ENCODE measurements at regions not wholly inside any gene's neighbourhood (a gene's known extent, or its start where the extent isn't known, plus 50 kb on each side); places are given as distances from the start of the nearest gene placed in this dataset.

DNA sequence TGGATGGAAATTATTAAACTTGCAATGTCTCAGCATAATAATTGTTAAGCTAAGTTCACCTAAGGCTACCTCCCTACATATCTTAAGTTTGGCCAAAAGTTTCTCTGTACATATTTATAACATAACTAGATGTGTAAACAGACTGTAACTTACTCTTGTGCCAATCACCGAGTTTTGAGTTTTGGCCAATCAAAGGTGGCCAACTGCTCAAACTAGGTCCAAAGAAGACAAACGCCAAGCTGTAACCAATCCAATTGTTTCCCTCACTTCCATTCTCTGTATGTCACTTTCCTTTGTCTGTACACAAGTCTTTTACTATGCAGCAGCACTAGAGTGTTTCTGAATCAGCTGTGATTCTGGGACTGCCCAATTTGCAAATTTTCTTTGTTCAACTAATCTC, 197.8 kb downstream of the LYPLAL1 start:
- no peak for FAIRE-seq
- no peak overlapping the region for H3K56ac ChIP-seq (replicated peaks; ENCODE audit: insufficient read length, low read depth, low read length)
- TF ChIP-seq, protein P1, sequence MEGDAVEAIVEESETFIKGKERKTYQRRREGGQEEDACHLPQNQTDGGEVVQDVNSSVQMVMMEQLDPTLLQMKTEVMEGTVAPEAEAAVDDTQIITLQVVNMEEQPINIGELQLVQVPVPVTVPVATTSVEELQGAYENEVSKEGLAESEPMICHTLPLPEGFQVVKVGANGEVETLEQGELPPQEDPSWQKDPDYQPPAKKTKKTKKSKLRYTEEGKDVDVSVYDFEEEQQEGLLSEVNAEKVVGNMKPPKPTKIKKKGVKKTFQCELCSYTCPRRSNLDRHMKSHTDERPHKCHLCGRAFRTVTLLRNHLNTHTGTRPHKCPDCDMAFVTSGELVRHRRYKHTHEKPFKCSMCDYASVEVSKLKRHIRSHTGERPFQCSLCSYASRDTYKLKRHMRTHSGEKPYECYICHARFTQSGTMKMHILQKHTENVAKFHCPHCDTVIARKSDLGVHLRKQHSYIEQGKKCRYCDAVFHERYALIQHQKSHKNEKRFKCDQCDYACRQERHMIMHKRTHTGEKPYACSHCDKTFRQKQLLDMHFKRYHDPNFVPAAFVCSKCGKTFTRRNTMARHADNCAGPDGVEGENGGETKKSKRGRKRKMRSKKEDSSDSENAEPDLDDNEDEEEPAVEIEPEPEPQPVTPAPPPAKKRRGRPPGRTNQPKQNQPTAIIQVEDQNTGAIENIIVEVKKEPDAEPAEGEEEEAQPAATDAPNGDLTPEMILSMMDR (IDR thresholded peaks at IDR 0.05; ENCODE audit: control extremely low read depth in 1 of 3, insufficient read depth in 1 of 3, low read depth in 1 of 3, low read length in 3 of 3), result no peak
- TF ChIP-seq POLR2AphosphoS5 (IDR thresholded peaks at IDR 0.05; ENCODE audit: low read depth, low read length) (no peak), PHF8 (conservative IDR thresholded peaks at IDR 0.05; ENCODE audit: low read depth, low read length) (no peak), KDM1A (IDR thresholded peaks at IDR 0.05; ENCODE audit: borderline replicate concordance, low read length) (no peak), CBX8 (IDR thresholded peaks at IDR 0.05; ENCODE audit: borderline replicate concordance, low read depth, low read length) (no peak), SIX5 (IDR thresholded peaks at IDR 0.05; ENCODE audit: low read depth, low read length) (no peak), TAF1 (IDR thresholded peaks at IDR 0.05; ENCODE audit: low read depth, low read length) (no peak), RNF2 (IDR thresholded peaks at IDR 0.05; ENCODE audit: borderline replicate concordance, low read depth, low read length, missing control alignments, poor library complexity, severe bottlenecking) (no peak), BCL11A (IDR thresholded peaks at IDR 0.05; ENCODE audit: low read depth in 2 of 2, low read length in 2 of 2) (no peak), MAFK (IDR thresholded peaks at IDR 0.05; ENCODE audit: low read depth, low read length) (no peak), HDAC6 (IDR thresholded peaks at IDR 0.05; ENCODE audit: low read depth, low read length) (no peak)
- TF ChIP-seq, protein P2, sequence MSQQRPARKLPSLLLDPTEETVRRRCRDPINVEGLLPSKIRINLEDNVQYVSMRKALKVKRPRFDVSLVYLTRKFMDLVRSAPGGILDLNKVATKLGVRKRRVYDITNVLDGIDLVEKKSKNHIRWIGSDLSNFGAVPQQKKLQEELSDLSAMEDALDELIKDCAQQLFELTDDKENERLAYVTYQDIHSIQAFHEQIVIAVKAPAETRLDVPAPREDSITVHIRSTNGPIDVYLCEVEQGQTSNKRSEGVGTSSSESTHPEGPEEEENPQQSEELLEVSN (IDR thresholded peaks at IDR 0.05), result no peak

More for the DNA sequence above, 197.8 kb downstream of the LYPLAL1 start:
- H4K20me1 ChIP-seq (replicated peaks in 1 of 2; ENCODE audit: control insufficient read depth in 1 of 2, insufficient read depth in 2 of 2, low read length in 2 of 2), result no peaks in the 10 kb centered on the region
- H4K5ac ChIP-seq (ENCODE audit: insufficient read length, low read depth, low read length), result no peak overlapping the region
- H4K91ac ChIP-seq (replicated peaks; ENCODE audit: insufficient read length, low read length), result no peak overlapping the region
- ChIA-PET CTCF (ENCODE audit: partially characterized antibody) (interaction anchor here (1.3 kb wide), 1 partner anchor 15 kb away, joined by 3 read pairs; no protein-coding TSS in a partner anchor), POLR2A (ENCODE audit: partially characterized antibody) (no interaction called here)
- no peak overlapping the region for H3K23ac ChIP-seq (ENCODE audit: insufficient read length)
- peaks cover 0 to 4% (median 0%) of the 10 kb centered on the region in 4 experiments; a peak in 1 of 7 replicates for H3K4me1 ChIP-seq (replicated peaks in 1 of 4; ENCODE audit: control insufficient read depth in 3 of 4, insufficient read depth in 4 of 4, low read length in 3 of 4)
- no peaks in the 10 kb centered on the region for H3K9me3 ChIP-seq (ENCODE audit: insufficient read depth in 2 of 2, low read depth in 1 of 2, low read length in 1 of 2)
- no peak overlapping the region for H2AK5ac ChIP-seq (ENCODE audit: low read depth, low read length)
- no peaks in the 10 kb centered on the region for H3K23me2 ChIP-seq (ENCODE audit: low read depth, low read length)
- no peak overlapping the region for H4K8ac ChIP-seq (ENCODE audit: extremely low read depth, insufficient read depth, low read length)
- H3K79me1 ChIP-seq (ENCODE audit: low read depth, low read length), result no peaks in the 10 kb centered on the region
- no peaks in the 10 kb centered on the region for H3K36me3 ChIP-seq (ENCODE audit: control insufficient read depth in 2 of 4, insufficient read depth in 4 of 4, low read length in 3 of 4)
- H3K14ac ChIP-seq (ENCODE audit: insufficient read length), result no peak overlapping the region
- no peak overlapping the region for H2BK15ac ChIP-seq (ENCODE audit: low read length)
- 97% methylated on average over 2 of the region's 2 CpGs; no CpG with 5 or more reads in 1 of the 2 experiments for WGBS, 2 experiments (ENCODE audit: extremely low coverage in 1 of 2, insufficient coverage in 1 of 2, insufficient read length in 1 of 2, insufficient replicate concordance in 2 of 2, low coverage in 1 of 2, low lambda C conversion rate in 2 of 2, missing lambda C conversion rate in 1 of 2)
- no peak overlapping the region for H3K4me2 ChIP-seq (ENCODE audit: insufficient read depth in 1 of 2, low read depth in 2 of 2, low read length in 2 of 2)
- no peak overlapping the region for H3K4ac ChIP-seq (replicated peaks; ENCODE audit: insufficient read length, low read depth, low read length)
- no peak overlapping the region for H3K27ac ChIP-seq (ENCODE audit: low read depth, low read length)
- no peak overlapping the region for H3K18ac ChIP-seq (ENCODE audit: extremely low read depth, low read length)
- no peak overlapping the region for H2BK12ac ChIP-seq (ENCODE audit: low read depth, low read length)
- H3K27me3 ChIP-seq (replicated peaks in 1 of 4; ENCODE audit: control insufficient read depth in 3 of 4, extremely low read depth in 1 of 4, insufficient read depth in 3 of 4, low read length in 3 of 4), result no peaks in the 10 kb centered on the region
- no peaks in the 10 kb centered on the region for H3K79me2 ChIP-seq (ENCODE audit: control insufficient read depth in 1 of 2, insufficient read depth in 2 of 2, low read length in 2 of 2)
- H2BK120ac ChIP-seq (replicated peaks; ENCODE audit: low read depth, low read length), result no peak overlapping the region
- no peak overlapping the region for H2BK20ac ChIP-seq (ENCODE audit: low read length)
- H3K4me3 ChIP-seq (ENCODE audit: extremely low read depth in 1 of 4, insufficient read depth in 2 of 4, low read depth in 3 of 4, low read length in 4 of 4), result no peak overlapping the region
- H3K9ac ChIP-seq (replicated peaks in 1 of 4; ENCODE audit: extremely low read depth in 1 of 4, low read depth in 3 of 4, low read length in 3 of 4), result no peak overlapping the region
- H2BK5ac ChIP-seq (ENCODE audit: low read depth, low read length), result no peak overlapping the region
- no peak overlapping the region for H2AFZ ChIP-seq (ENCODE audit: low read length)
- DNase-seq (ENCODE audit: low read depth in 1 of 2, low spot score in 2 of 2), result no peak
